ENCODE measurements at regions not wholly inside any gene's neighbourhood (a gene's known extent, or its start where the extent isn't known, plus 50 kb on each side); places are given as distances from the start of the nearest gene placed in this dataset.
A peak's percentile ranks its signal among the peaks of the same experiment; 100 is the strongest.

GRCh38 chrX:143455046-143455445 is 62.2 kb downstream of the SPANXN3 start:
- Histone ChIP-seq H3K9me3 (replicated peaks) (no peaks in the 10 kb centered on the region), H3K27me3 (ENCODE audit: low read depth) (no peaks in the 10 kb centered on the region), H3K4me1 (no peaks in the 10 kb centered on the region), H3K36me3 (no peaks in the 10 kb centered on the region), H3K4me3 (no peak overlapping the region), H3K27ac (replicated peaks) (no peak overlapping the region)
- intact Hi-C loops (cut with micrococcal nuclease) = no loop called here
- TF ChIP-seq CTCF (IDR thresholded peaks at IDR 0.05; ENCODE audit: borderline replicate concordance) = no peak
- DNase-seq = no peak

DNA sequence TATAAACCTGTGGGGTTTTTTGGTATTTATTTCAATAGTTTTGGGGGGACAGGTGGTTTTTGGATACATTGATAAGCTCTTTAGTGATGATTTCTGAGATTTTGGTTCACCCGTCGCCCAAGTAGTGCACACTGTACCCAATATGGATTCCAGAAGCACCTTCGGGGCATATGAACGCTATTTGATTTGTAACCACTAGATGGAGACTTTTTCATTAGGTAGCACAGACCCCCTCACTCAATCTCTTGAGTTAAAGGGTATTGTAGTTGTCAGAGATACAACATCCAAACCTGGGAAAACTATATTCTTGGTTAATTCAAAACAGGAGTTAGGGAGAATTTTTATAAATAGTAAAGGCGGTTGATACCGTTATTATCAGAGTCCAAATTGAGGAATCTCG is 79.8 kb downstream of the SPANXN3 start:
- no peak overlapping the region for H3K27ac ChIP-seq (replicated peaks)
- no peaks in the 10 kb centered on the region for H3K4me1 ChIP-seq
- DNase-seq = no peak
- no peaks in the 10 kb centered on the region for H3K27me3 ChIP-seq (ENCODE audit: low read depth)
- peak; percentile 35 for TF ChIP-seq CTCF (IDR thresholded peaks at IDR 0.05; ENCODE audit: borderline replicate concordance)
- H3K36me3 ChIP-seq = no peaks in the 10 kb centered on the region
- H3K9me3 ChIP-seq (replicated peaks) = peaks cover 9% of the 10 kb centered on the region
- no peak overlapping the region for H3K4me3 ChIP-seq
- intact Hi-C loops (cut with micrococcal nuclease) = no loop called here

GRCh38 chrX:143435916-143436315 is 81.4 kb downstream of the SPANXN3 start:
- Histone ChIP-seq H3K4me3 (no peak overlapping the region), H3K27me3 (ENCODE audit: low read depth) (no peaks in the 10 kb centered on the region), H3K4me1 (no peaks in the 10 kb centered on the region), H3K36me3 (no peaks in the 10 kb centered on the region), H3K9me3 (replicated peaks) (no peaks in the 10 kb centered on the region), H3K27ac (replicated peaks) (no peak overlapping the region)
- DNase-seq = no peak
- TF ChIP-seq CTCF (IDR thresholded peaks at IDR 0.05; ENCODE audit: borderline replicate concordance) = no peak
- intact Hi-C loops (cut with micrococcal nuclease) = no loop called here

- no peak for DNase-seq
- no peaks in the 10 kb centered on the region for H3K27me3 ChIP-seq (ENCODE audit: low read depth)
- no peak overlapping the region for H3K4me3 ChIP-seq
- intact Hi-C loops (cut with micrococcal nuclease) = no loop called here
- H3K9me3 ChIP-seq (replicated peaks) = no peaks in the 10 kb centered on the region
- no peaks in the 10 kb centered on the region for H3K4me1 ChIP-seq
- no peaks in the 10 kb centered on the region for H3K36me3 ChIP-seq
- H3K27ac ChIP-seq (replicated peaks) = no peak overlapping the region
- TF ChIP-seq CTCF (IDR thresholded peaks at IDR 0.05; ENCODE audit: borderline replicate concordance) = no peak
Observed at GRCh38 chrX:143429811-143430210, 87.5 kb downstream of the SPANXN3 start.

GRCh38 chrX:143429131-143429530 is 88.1 kb downstream of the SPANXN3 start:
- Histone ChIP-seq H3K4me3 (no peak overlapping the region), H3K4me1 (no peaks in the 10 kb centered on the region), H3K27ac (replicated peaks) (no peak overlapping the region), H3K36me3 (no peaks in the 10 kb centered on the region), H3K27me3 (ENCODE audit: low read depth) (no peaks in the 10 kb centered on the region), H3K9me3 (replicated peaks) (no peaks in the 10 kb centered on the region)
- intact Hi-C loops (cut with micrococcal nuclease) = no loop called here
- TF ChIP-seq CTCF (IDR thresholded peaks at IDR 0.05; ENCODE audit: borderline replicate concordance) = no peak
- no peak for DNase-seq

GRCh38 chrX:143401160-143401559 is 116.1 kb downstream of the SPANXN3 start:
- no peaks in the 10 kb centered on the region for H3K36me3 ChIP-seq
- no peaks in the 10 kb centered on the region for H3K4me1 ChIP-seq
- no peaks in the 10 kb centered on the region for H3K9me3 ChIP-seq (replicated peaks)
- no peaks in the 10 kb centered on the region for H3K27me3 ChIP-seq (ENCODE audit: low read depth)
- H3K27ac ChIP-seq (replicated peaks) = no peak overlapping the region
- no peak overlapping the region for H3K4me3 ChIP-seq
- DNase-seq = no peak
- TF ChIP-seq CTCF (IDR thresholded peaks at IDR 0.05; ENCODE audit: borderline replicate concordance) = no peak
- intact Hi-C loops (cut with micrococcal nuclease) = no loop called here
